A673 (cell line): ENCODE measurements at regions not wholly inside any gene's neighbourhood (a gene's known extent, or its start where the extent isn't known, plus 50 kb on each side); places are given as distances from the start of the nearest gene placed in this dataset.

Source experiments
- EZH2 ChIP-seq: fragments of 200-600 bp; sonication (generic); IDR thresholded peaks from 2 replicates; pipeline ENCODE4 v1.6.1; 2017; ENCODE audit warnings: borderline replicate concordance, low read depth, mild to moderate bottlenecking, mixed read lengths, antibody characterized with exemption, low read length; ENCODE audit not compliant: poor library complexity, severe bottlenecking
- TF ChIP-seq, protein P1 (sequence below): fragments of 300-800, 200-600 bp; sonication (generic); conservative IDR thresholded peaks from 2 replicates; pipeline ENCODE4 v1.5.1; 2017; ENCODE audit warnings: low read depth, mild to moderate bottlenecking, antibody characterized with exemption, low read length, moderate library complexity, mixed read lengths

DNA sequence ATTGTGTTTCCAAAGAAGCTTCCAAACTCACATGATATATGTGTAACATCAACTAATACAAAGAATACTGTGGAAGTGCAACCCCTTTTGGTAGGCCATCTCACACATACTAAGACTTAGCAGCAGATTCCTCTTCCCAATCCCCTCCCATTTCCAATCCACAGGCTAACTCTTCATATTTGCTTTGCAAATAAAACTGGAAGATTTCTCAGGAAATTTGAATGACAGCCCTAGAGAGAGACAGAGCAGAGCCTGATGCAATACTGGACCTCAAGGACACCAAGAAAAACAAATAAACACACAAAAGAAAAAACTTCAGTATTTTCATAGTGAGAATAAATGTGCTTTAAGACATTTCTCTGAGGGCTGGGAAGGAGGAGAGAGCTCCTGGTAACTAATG, 190.2 kb upstream of the BRINP3 start:
- TF ChIP-seq, protein P1, sequence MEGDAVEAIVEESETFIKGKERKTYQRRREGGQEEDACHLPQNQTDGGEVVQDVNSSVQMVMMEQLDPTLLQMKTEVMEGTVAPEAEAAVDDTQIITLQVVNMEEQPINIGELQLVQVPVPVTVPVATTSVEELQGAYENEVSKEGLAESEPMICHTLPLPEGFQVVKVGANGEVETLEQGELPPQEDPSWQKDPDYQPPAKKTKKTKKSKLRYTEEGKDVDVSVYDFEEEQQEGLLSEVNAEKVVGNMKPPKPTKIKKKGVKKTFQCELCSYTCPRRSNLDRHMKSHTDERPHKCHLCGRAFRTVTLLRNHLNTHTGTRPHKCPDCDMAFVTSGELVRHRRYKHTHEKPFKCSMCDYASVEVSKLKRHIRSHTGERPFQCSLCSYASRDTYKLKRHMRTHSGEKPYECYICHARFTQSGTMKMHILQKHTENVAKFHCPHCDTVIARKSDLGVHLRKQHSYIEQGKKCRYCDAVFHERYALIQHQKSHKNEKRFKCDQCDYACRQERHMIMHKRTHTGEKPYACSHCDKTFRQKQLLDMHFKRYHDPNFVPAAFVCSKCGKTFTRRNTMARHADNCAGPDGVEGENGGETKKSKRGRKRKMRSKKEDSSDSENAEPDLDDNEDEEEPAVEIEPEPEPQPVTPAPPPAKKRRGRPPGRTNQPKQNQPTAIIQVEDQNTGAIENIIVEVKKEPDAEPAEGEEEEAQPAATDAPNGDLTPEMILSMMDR: no peak
- TF ChIP-seq EZH2: no peak
